ENCODE measurements at regions not wholly inside any gene's neighbourhood (a gene's known extent, or its start where the extent isn't known, plus 50 kb on each side); places are given as distances from the start of the nearest gene placed in this dataset.
A peak's percentile ranks its signal among the peaks of the same experiment; 100 is the strongest.

DNA sequence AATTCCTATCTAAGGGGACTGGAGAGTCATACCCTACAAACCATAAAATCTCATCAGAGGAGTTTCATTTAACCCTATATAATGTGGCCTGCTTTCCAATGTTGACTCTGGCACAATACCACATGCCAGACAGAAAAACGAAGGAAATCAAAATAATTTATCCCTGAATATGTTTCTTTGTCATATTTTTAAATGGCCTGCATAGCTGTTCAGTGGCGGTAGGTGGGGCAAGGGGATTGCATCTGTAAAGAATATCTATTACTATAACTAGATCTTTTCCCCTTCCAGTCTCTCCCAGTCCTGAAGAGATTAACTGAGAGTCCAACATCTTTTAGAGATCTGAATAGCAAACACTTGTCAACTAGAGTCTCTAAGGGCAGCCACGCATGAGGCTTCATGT lies 278.1 kb upstream of the CTNNB1 start:
- TF ChIP-seq, protein P1, sequence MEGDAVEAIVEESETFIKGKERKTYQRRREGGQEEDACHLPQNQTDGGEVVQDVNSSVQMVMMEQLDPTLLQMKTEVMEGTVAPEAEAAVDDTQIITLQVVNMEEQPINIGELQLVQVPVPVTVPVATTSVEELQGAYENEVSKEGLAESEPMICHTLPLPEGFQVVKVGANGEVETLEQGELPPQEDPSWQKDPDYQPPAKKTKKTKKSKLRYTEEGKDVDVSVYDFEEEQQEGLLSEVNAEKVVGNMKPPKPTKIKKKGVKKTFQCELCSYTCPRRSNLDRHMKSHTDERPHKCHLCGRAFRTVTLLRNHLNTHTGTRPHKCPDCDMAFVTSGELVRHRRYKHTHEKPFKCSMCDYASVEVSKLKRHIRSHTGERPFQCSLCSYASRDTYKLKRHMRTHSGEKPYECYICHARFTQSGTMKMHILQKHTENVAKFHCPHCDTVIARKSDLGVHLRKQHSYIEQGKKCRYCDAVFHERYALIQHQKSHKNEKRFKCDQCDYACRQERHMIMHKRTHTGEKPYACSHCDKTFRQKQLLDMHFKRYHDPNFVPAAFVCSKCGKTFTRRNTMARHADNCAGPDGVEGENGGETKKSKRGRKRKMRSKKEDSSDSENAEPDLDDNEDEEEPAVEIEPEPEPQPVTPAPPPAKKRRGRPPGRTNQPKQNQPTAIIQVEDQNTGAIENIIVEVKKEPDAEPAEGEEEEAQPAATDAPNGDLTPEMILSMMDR (IDR thresholded peaks at IDR 0.05 in 2 of 3, conservative IDR thresholded peaks at IDR 0.05 in 1 of 3; ENCODE audit: insufficient read depth in 2 of 3, low read depth in 1 of 3, low read length in 3 of 3) = peak in 2 of 3 experiments; percentile 13 to 33; a peak in 2 of 6 replicates
- TF ChIP-seq FOXA1 (IDR thresholded peaks at IDR 0.05; ENCODE audit: borderline replicate concordance) = no peak
- TF ChIP-seq RAD21 (CRISPR knock-in tag; conservative IDR thresholded peaks at IDR 0.05 in 1 of 2, IDR thresholded peaks at IDR 0.05 in 1 of 2) = peak; percentile 23 to 24; a peak in 1 of 4 replicates
- TF ChIP-seq, protein P2, sequence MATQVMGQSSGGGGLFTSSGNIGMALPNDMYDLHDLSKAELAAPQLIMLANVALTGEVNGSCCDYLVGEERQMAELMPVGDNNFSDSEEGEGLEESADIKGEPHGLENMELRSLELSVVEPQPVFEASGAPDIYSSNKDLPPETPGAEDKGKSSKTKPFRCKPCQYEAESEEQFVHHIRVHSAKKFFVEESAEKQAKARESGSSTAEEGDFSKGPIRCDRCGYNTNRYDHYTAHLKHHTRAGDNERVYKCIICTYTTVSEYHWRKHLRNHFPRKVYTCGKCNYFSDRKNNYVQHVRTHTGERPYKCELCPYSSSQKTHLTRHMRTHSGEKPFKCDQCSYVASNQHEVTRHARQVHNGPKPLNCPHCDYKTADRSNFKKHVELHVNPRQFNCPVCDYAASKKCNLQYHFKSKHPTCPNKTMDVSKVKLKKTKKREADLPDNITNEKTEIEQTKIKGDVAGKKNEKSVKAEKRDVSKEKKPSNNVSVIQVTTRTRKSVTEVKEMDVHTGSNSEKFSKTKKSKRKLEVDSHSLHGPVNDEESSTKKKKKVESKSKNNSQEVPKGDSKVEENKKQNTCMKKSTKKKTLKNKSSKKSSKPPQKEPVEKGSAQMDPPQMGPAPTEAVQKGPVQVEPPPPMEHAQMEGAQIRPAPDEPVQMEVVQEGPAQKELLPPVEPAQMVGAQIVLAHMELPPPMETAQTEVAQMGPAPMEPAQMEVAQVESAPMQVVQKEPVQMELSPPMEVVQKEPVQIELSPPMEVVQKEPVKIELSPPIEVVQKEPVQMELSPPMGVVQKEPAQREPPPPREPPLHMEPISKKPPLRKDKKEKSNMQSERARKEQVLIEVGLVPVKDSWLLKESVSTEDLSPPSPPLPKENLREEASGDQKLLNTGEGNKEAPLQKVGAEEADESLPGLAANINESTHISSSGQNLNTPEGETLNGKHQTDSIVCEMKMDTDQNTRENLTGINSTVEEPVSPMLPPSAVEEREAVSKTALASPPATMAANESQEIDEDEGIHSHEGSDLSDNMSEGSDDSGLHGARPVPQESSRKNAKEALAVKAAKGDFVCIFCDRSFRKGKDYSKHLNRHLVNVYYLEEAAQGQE (IDR thresholded peaks at IDR 0.05; ENCODE audit: borderline replicate concordance) = peak; percentile 5; the same call in 1 of the 2 replicates
- TF ChIP-seq, protein P2 (CRISPR knock-in tag; IDR thresholded peaks at IDR 0.05; ENCODE audit: low read depth) = no peak
- Histone ChIP-seq H3K4me1 (replicated peaks in 1 of 2; ENCODE audit: control insufficient read depth in 2 of 2, insufficient read depth in 2 of 2, low read length in 2 of 2) (no peaks in the 10 kb centered on the region), H3K79me2 (ENCODE audit: control insufficient read depth, insufficient read depth, low read length) (no peaks in the 10 kb centered on the region), H3K9me1 (ENCODE audit: control insufficient read depth, insufficient read depth, low read length) (no peaks in the 10 kb centered on the region), H2AFZ (ENCODE audit: low read depth, low read length) (no peak overlapping the region), H3K4me3 (no peak overlapping the region), H4K20me1 (replicated peaks; ENCODE audit: control insufficient read depth, insufficient read depth, low read length) (no peaks in the 10 kb centered on the region), H3K9me3 (replicated peaks; ENCODE audit: control insufficient read depth, insufficient read depth, low read depth, low read length) (no peaks in the 10 kb centered on the region), H3K36me3 (ENCODE audit: control insufficient read depth, insufficient read depth, low read length) (no peaks in the 10 kb centered on the region), H3K4me2 (ENCODE audit: insufficient read depth, low read length) (no peak overlapping the region), H3K27ac (ENCODE audit: extremely low read depth, low read depth, low read length) (no peak overlapping the region), H3K9ac (ENCODE audit: insufficient read depth in 1 of 2, low read depth in 2 of 2, low read length in 2 of 2) (no peak overlapping the region), H3K27me3 (ENCODE audit: control insufficient read depth in 2 of 2, insufficient read depth in 2 of 2, low read length in 2 of 2) (no peaks in the 10 kb centered on the region)
- BruUV-seq (replicated peaks) = no TSS peak
- DNase-seq (ENCODE audit: extremely low read depth in 1 of 4, low spot score in 3 of 4) = no peak
- ChIA-PET POLR2A (no interaction called here), CTCF (ENCODE audit: low intra/inter-chr PET ratio) (interaction anchor here (0.9 kb wide), 1 partner anchor 961 kb away, joined by 4 read pairs; no protein-coding TSS in a partner anchor)
- FAIRE-seq = no peak
- intact Hi-C loops (cut with micrococcal nuclease) (no loop called here), in situ Hi-C loops (cut with MboI) (no loop called here)
- peak; percentile 25; the same call in 1 of the 3 replicates for ATAC-seq
- WGBS (ENCODE audit: insufficient coverage, low coverage, missing lambda C conversion rate) = 5% methylated on average over 3 of the region's 3 CpGs
